ENCODE measurements at regions not wholly inside any gene's neighbourhood (a gene's known extent, or its start where the extent isn't known, plus 50 kb on each side); places are given as distances from the start of the nearest gene placed in this dataset.
A peak's percentile ranks its signal among the peaks of the same experiment; 100 is the strongest.

- no peak overlapping the region for H3K4me3 ChIP-seq (ENCODE audit: low read length)
- H3K27ac ChIP-seq (ENCODE audit: low read length): peak overlapping the region; percentile 3
- no peak overlapping the region; the same call in 1 of the 2 replicates for H3K9ac ChIP-seq (ENCODE audit: low read depth, low read length)
- H3K4me1 ChIP-seq (ENCODE audit: insufficient read depth, low read length): peaks cover 19% of the 10 kb centered on the region
- no peaks in the 10 kb centered on the region for H3K36me3 ChIP-seq (ENCODE audit: insufficient read depth, low read depth, low read length)
- H3K9me3 ChIP-seq (ENCODE audit: insufficient read depth, low read depth, low read length): no peaks in the 10 kb centered on the region
- no peaks in the 10 kb centered on the region for H3K27me3 ChIP-seq (ENCODE audit: insufficient read depth, low read length)
Observed at GRCh38 chr6:147033267-147033666, 170.9 kb upstream of the STXBP5 start.

- Histone ChIP-seq H3K9me3 (ENCODE audit: insufficient read depth, low read depth, low read length) (no peaks in the 10 kb centered on the region), H3K4me3 (ENCODE audit: low read length) (no peak overlapping the region), H3K4me1 (ENCODE audit: insufficient read depth, low read length) (peaks cover 19% of the 10 kb centered on the region), H3K36me3 (ENCODE audit: insufficient read depth, low read depth, low read length) (no peaks in the 10 kb centered on the region), H3K27me3 (ENCODE audit: insufficient read depth, low read length) (no peaks in the 10 kb centered on the region), H3K27ac (ENCODE audit: low read length) (no peak overlapping the region), H3K9ac (ENCODE audit: low read depth, low read length) (no peak overlapping the region)
Observed at GRCh38 chr6:147035886-147036285, 168.3 kb upstream of the STXBP5 start.

GRCh38 chr6:147037881-147038280 is 166.3 kb upstream of the STXBP5 start:
- Histone ChIP-seq H3K4me1 (ENCODE audit: insufficient read depth, low read length) (peaks cover 14% of the 10 kb centered on the region), H3K27me3 (ENCODE audit: insufficient read depth, low read length) (no peaks in the 10 kb centered on the region), H3K4me3 (ENCODE audit: low read length) (no peak overlapping the region), H3K9me3 (ENCODE audit: insufficient read depth, low read depth, low read length) (no peaks in the 10 kb centered on the region), H3K36me3 (ENCODE audit: insufficient read depth, low read depth, low read length) (no peaks in the 10 kb centered on the region), H3K27ac (ENCODE audit: low read length) (no peak overlapping the region), H3K9ac (ENCODE audit: low read depth, low read length) (no peak overlapping the region)

- Histone ChIP-seq H3K36me3 (ENCODE audit: insufficient read depth, low read depth, low read length) (no peaks in the 10 kb centered on the region), H3K9ac (ENCODE audit: low read depth, low read length) (no peak overlapping the region), H3K27ac (ENCODE audit: low read length) (no peak overlapping the region), H3K9me3 (ENCODE audit: insufficient read depth, low read depth, low read length) (peaks cover 15% of the 10 kb centered on the region; the same call in 1 of the 2 replicates), H3K27me3 (ENCODE audit: insufficient read depth, low read length) (no peaks in the 10 kb centered on the region), H3K4me3 (ENCODE audit: low read length) (no peak overlapping the region), H3K4me1 (ENCODE audit: insufficient read depth, low read length) (0 out of 2 replicates have a peak, but pooled peaks cover 3% of the 10 kb centered on the region)
Observed at GRCh38 chr6:147040121-147040910, 163.9 kb upstream of the STXBP5 start.

GRCh38 chr6:147042679-147043078 is 161.5 kb upstream of the STXBP5 start:
- Histone ChIP-seq H3K4me1 (ENCODE audit: insufficient read depth, low read length) (no peaks in the 10 kb centered on the region), H3K4me3 (ENCODE audit: low read length) (no peak overlapping the region), H3K27ac (ENCODE audit: low read length) (no peak overlapping the region), H3K27me3 (ENCODE audit: insufficient read depth, low read length) (no peaks in the 10 kb centered on the region), H3K9ac (ENCODE audit: low read depth, low read length) (no peak overlapping the region), H3K36me3 (ENCODE audit: insufficient read depth, low read depth, low read length) (no peaks in the 10 kb centered on the region), H3K9me3 (ENCODE audit: insufficient read depth, low read depth, low read length) (peaks cover 15% of the 10 kb centered on the region; the same call in 1 of the 2 replicates)

- Histone ChIP-seq H3K4me3 (ENCODE audit: low read length) (no peak overlapping the region), H3K36me3 (ENCODE audit: insufficient read depth, low read depth, low read length) (no peaks in the 10 kb centered on the region), H3K9me3 (ENCODE audit: insufficient read depth, low read depth, low read length) (peaks cover 15% of the 10 kb centered on the region; the same call in 1 of the 2 replicates), H3K9ac (ENCODE audit: low read depth, low read length) (no peak overlapping the region), H3K4me1 (ENCODE audit: insufficient read depth, low read length) (no peaks in the 10 kb centered on the region), H3K27me3 (ENCODE audit: insufficient read depth, low read length) (no peaks in the 10 kb centered on the region), H3K27ac (ENCODE audit: low read length) (no peak overlapping the region)
Observed at GRCh38 chr6:147043994-147044477, 160.2 kb upstream of the STXBP5 start.

- Histone ChIP-seq H3K4me1 (ENCODE audit: insufficient read depth, low read length) (no peaks in the 10 kb centered on the region), H3K36me3 (ENCODE audit: insufficient read depth, low read depth, low read length) (no peaks in the 10 kb centered on the region), H3K27me3 (ENCODE audit: insufficient read depth, low read length) (no peaks in the 10 kb centered on the region), H3K9me3 (ENCODE audit: insufficient read depth, low read depth, low read length) (peaks cover 15% of the 10 kb centered on the region; the same call in 1 of the 2 replicates), H3K27ac (ENCODE audit: low read length) (no peak overlapping the region), H3K4me3 (ENCODE audit: low read length) (no peak overlapping the region), H3K9ac (ENCODE audit: low read depth, low read length) (no peak overlapping the region)
Observed at GRCh38 chr6:147046141-147046877, 157.9 kb upstream of the STXBP5 start.

- H3K4me1 ChIP-seq (ENCODE audit: insufficient read depth, low read length): peaks cover 16% of the 10 kb centered on the region; the same call in 1 of the 2 replicates
- H3K36me3 ChIP-seq (ENCODE audit: insufficient read depth, low read depth, low read length): no peaks in the 10 kb centered on the region
- H3K9ac ChIP-seq (ENCODE audit: low read depth, low read length): no peak overlapping the region
- H3K9me3 ChIP-seq (ENCODE audit: insufficient read depth, low read depth, low read length): peaks cover 6% of the 10 kb centered on the region; the same call in 1 of the 2 replicates
- H3K27ac ChIP-seq (ENCODE audit: low read length): no peak overlapping the region
- no peaks in the 10 kb centered on the region for H3K27me3 ChIP-seq (ENCODE audit: insufficient read depth, low read length)
- H3K4me3 ChIP-seq (ENCODE audit: low read length): no peak overlapping the region
Observed at GRCh38 chr6:147048930-147049329, 155.3 kb upstream of the STXBP5 start.

- H3K9ac ChIP-seq (ENCODE audit: low read depth, low read length): peak overlapping the region; percentile 35; the same call in 1 of the 2 replicates
- H3K4me3 ChIP-seq (ENCODE audit: low read length): 0 out of 2 replicates have a peak overlapping the region, but pooled peaks have one; percentile 19
- H3K9me3 ChIP-seq (ENCODE audit: insufficient read depth, low read depth, low read length): no peaks in the 10 kb centered on the region
- peak overlapping the region; percentile 58 for H3K27ac ChIP-seq (ENCODE audit: low read length)
- H3K27me3 ChIP-seq (ENCODE audit: insufficient read depth, low read length): no peaks in the 10 kb centered on the region
- peaks cover 27% of the 10 kb centered on the region; the same call in 1 of the 2 replicates for H3K4me1 ChIP-seq (ENCODE audit: insufficient read depth, low read length)
- no peaks in the 10 kb centered on the region for H3K36me3 ChIP-seq (ENCODE audit: insufficient read depth, low read depth, low read length)
Observed at GRCh38 chr6:147053311-147053921, 150.8 kb upstream of the STXBP5 start.

GRCh38 chr6:147054158-147054557 is 150.1 kb upstream of the STXBP5 start:
- Histone ChIP-seq H3K4me3 (ENCODE audit: low read length) (no peak overlapping the region), H3K27ac (ENCODE audit: low read length) (no peak overlapping the region), H3K27me3 (ENCODE audit: insufficient read depth, low read length) (no peaks in the 10 kb centered on the region), H3K9ac (ENCODE audit: low read depth, low read length) (no peak overlapping the region), H3K9me3 (ENCODE audit: insufficient read depth, low read depth, low read length) (no peaks in the 10 kb centered on the region), H3K4me1 (ENCODE audit: insufficient read depth, low read length) (peaks cover 27% of the 10 kb centered on the region; the same call in 1 of the 2 replicates), H3K36me3 (ENCODE audit: insufficient read depth, low read depth, low read length) (no peaks in the 10 kb centered on the region)

GRCh38 chr6:147054871-147055270 is 149.3 kb upstream of the STXBP5 start:
- no peaks in the 10 kb centered on the region for H3K36me3 ChIP-seq (ENCODE audit: insufficient read depth, low read depth, low read length)
- H3K27ac ChIP-seq (ENCODE audit: low read length): no peak overlapping the region
- no peak overlapping the region for H3K9ac ChIP-seq (ENCODE audit: low read depth, low read length)
- H3K27me3 ChIP-seq (ENCODE audit: insufficient read depth, low read length): no peaks in the 10 kb centered on the region
- H3K9me3 ChIP-seq (ENCODE audit: insufficient read depth, low read depth, low read length): no peaks in the 10 kb centered on the region
- H3K4me3 ChIP-seq (ENCODE audit: low read length): no peak overlapping the region
- H3K4me1 ChIP-seq (ENCODE audit: insufficient read depth, low read length): peaks cover 27% of the 10 kb centered on the region; the same call in 1 of the 2 replicates

All from iPS-20b (cell line).